ENCODE measurements at regions not wholly inside any gene's neighbourhood (a gene's known extent, or its start where the extent isn't known, plus 50 kb on each side); places are given as distances from the start of the nearest gene placed in this dataset.
"Not testable (repeated sequence)": the region's sequence is repeated elsewhere in the genome, so short reads cannot be mapped to it uniquely, and the experiment has no call there.

DNA sequence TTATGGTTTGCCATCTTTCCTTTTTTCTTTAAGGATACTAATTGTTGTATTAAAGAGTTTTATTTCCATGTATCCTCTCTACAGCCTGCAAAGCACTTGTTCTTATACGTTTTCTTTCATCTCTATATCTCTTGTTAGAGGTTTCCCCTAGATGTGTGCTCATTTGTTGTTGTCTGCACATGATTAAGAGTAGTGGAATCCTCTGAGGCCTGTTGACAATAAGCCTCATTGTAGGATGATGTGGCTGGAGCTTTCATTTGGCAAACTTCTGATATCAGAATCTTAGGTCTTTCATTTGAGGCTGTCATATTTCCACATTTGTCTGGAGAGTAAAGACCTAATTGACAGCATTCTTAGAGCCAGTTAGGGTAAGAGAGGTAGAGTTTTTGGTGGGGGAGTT lies 506.0 kb downstream of the DIPK2A start:
- no peak for DNase-seq

DNA sequence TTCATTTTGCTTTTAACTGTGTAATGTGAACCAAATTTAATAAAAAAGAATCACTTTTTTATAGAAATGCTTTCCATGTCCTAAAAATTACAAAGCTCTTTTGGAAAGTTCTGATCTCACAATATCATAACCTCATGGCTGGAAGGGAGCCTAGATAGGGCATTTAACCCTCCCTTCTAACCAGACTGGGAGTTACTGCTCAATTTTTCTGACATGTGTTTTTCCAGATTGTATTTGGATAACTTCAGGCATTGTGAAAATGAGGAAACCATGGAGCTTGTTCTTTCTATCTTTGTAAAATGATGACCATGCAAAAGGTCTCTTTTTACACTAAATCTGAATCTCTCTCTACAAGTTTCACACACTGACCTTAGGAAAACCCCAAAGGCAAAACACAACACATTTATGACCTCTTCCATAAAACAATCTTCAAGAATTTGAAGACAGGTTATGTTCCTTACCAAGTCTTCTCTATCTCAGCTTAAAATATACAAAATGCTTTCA lies 508.8 kb downstream of the DIPK2A start:
- no peak for DNase-seq

DNA sequence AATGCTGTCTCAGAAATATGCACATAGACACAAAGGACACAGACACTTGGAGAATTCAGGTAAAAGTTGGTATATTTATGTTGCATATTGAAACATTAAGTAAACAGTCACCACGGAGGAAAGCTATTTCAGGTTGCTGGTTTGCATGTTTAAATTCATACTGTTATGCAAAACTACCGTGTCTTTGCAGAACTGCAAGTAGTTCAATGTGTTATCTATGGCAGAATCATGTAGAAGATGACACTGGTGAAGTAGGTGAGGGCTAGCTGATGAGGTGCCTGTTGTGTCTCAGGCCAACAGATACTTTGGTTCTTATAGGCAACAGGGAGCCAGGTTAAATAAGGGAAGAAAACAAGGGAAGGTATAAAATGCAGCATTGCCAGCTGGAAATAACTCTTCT lies 511.3 kb downstream of the DIPK2A start:
- no peak for DNase-seq

DNA sequence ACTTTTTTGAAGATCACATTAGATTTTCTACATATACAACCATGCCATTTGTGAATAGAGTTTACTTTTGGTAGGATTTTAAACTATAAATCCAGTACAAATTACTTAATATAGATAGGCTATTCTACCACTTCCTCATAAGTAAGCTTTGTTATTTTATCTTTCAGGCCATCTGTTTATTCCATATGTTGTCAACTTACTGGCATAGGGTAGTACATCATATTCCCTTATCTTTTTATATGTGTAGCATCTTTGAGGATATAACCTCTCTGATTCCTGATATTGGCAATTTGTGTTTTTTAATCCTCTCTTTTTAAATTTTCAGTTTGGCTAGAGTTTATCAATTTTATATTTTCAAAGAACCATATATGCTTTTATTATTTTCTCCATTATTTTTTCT lies 515.4 kb downstream of the DIPK2A start:
- DNase-seq = no peak

DNA sequence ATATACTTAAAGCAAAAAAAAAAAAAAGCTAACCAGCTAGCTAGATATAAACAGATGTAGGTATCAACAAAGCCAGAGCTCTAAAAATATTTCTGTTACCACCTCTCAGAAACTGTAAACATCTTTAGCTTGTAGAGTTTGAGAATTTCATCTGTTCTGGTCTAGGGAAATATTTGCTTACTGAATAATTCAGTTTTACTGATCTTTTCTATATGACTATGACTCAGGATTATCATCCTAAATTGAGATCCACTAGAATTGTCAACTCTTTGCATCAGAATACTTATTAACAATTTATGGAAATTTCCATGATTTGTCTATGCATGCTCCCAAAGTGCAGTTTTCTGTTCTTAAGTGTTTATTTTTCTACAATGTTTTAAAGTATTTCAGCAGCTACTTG lies 517.3 kb downstream of the DIPK2A start:
- no peak for DNase-seq

DNA sequence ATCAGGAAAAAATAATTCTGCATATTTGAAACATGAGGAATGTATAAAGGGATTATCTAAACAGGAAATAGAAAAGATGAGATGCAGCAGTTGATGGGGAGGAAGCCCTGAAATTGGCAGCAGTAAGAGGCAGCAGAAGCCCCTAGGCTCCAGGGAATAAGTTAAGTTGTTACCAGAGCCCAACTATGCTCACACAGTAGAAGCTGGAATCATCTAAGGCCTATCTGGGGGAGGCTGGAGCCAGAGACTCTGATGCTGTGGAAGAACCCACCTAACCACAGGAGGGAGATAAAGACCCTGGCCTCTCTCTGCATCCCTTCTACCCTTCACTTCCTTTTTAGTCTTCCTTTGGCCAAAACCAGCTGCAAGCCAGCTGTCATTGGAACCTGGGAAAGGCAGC lies 519.7 kb downstream of the DIPK2A start:
- DNase-seq = no peak

DNA sequence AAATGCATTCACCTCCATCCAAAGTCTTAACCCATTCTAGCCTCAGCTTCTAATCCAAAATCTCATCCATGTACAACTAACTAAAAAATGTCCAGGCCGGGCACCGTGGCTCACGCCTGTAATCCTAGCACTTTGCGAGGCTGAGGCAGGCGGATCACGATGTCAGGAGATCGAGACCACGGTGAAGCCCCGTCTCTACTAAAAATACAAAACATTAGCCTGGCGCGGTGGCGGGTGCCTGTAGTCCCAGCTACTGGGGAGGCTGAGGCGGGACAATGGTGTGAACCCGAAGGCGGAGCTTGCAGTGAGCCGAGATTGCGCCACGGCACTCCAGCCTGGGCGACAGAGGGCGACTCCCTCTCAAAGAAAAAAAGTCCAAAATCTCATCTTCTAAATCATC lies 523.0 kb downstream of the DIPK2A start:
- DNase-seq = not testable (repeated sequence)

DNA sequence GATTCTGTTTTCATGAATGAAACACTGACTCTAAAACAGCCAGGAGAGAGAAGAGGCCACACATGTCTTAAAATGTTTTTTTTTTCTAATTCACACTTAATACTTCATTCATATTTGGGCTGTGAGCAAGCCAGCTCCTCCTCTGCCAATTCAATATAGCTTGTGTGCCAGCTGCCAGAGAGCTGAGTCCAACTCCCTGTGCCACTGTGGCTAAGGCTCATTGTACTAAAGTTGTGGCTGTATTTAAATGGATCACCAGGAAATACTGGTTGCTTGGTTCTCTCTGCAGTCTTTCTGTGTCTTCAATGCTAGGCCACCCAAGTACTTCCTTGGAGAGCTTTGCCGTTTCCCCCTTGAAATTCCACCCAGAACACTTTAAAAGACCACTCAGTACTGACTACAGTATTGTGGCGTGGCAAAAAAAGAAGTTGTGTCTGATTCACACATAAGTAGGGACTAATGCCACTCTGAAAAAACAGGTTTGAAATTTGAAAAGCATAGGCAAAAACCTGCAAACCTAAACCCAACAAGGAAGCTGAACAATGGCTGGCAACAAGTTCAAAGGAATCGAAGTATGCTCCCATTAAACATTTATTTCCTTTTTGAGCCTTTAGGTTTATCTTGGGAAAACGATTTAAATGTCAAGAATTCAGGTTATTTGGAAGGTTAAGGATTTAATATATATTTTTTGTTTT lies 524.7 kb downstream of the DIPK2A start:
- no peak for DNase-seq

DNA sequence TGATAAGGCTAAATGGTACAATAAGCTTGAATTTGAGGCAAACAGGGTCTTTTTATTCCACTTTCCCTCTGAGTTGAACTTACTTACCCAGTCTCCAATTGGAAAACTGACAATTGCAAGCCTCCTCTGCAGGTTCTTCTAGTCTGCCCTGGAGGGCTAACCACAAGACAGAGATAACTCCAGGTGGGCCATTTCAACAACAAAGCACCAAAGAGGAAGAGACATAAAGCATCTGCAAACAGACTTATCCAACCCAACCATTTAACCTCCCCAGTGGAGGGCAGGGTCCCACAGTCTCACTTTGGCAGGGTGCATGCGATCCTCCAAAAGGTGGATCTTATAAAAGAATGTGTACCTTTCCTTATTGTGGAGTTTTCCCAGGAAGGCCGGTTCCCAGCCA lies 525.8 kb downstream of the DIPK2A start:
- DNase-seq = no peak

DNA sequence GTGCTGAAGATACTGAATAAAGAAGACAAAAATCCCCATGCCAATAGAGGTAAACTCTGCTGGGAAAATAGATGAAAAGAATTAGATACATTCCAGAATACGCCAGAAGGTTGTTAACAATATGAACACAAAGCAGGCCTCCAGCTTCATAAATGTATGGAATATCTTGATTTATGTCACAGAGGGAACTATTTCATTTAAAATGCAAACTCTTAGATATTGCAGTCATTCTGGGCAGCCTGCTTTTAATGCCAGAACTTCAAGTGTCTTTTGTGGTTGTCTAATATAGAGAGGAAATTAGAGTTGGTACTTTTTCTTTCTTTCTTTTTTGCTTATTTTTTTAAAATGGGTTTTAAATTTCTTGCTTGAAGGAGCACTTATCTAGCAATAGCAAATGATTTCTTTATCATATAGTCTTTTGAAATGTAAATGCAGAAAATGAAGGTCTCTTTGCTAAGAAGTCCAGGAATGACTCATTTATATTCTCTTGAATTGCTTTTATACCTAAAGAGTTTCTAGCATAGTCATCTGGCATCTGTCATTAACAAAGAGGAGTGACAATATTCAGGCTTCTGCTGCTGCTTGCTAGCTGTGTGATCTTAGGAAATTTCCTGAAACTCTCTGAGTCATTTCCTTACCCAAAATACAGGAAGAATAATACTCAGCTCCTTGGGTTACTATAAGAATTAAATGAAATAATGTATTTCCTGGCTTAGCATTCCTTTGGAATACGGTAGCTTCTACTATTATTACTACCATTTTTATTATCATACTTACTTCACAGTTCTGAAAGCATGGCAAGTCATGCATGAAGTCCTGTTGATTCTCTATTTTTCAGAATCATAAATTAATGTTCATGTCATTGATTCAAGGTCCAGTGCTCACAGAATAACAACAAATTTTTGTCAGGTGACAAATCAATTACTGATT lies 527.6 kb downstream of the DIPK2A start:
- no peak for DNase-seq

DNA sequence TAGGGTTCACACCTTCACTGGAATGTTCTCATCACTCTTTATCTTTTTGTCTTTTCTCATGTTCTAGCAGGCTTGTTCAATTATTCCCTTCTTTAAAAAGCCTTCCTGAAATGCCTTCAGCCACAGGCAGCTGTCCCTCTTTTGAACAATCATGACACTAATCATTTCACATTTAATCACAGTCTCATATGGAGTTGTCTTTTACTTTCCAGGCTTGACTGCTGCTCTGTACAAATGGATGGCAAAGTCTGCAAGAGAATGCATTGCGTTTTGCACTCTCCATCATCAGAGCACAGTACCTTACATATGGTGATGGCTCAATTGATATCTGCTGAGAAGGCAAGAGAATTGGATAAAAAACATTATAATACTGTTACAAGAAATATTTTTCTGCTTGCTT lies 529.8 kb downstream of the DIPK2A start:
- no peak for DNase-seq

DNA sequence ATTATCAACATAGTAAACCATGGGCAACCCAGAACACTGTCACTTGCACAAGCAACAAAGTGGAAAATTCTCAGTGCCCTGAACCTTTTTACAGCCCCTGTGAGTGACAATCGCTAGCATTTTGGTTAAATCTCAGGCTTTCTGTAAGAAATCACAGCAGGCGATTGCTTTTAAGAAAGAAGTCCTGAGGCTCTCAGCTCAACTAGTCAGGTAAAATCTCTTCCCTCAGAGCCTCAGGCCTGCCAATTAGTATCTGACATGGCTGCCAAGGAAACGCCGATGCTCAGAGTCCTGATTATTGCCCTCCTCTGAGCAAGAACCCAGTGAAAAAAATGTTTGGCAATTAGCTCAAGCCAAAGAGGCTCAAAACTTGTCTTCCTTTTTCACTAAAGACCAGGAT lies 530.8 kb downstream of the DIPK2A start:
- DNase-seq = no peak

DNA sequence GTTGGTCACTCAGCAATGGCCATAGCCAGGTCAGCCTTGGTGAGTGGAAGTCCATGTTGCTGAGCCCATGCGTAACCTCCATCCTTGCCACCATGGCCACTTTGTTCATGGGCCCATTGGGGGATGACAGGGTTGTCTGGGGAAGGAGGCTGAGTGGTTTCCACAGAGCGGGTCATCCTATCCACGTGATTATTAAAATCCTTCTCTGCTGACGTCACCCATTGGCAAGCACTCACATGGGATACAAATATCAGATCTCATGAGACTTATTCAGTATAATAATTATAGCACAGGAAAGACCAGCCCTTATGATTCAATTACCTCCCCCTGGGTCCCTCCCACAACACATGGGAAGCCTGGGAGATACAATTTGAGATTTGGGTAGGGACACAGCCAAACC lies 534.8 kb downstream of the DIPK2A start:
- DNase-seq = not testable (repeated sequence)

DNA sequence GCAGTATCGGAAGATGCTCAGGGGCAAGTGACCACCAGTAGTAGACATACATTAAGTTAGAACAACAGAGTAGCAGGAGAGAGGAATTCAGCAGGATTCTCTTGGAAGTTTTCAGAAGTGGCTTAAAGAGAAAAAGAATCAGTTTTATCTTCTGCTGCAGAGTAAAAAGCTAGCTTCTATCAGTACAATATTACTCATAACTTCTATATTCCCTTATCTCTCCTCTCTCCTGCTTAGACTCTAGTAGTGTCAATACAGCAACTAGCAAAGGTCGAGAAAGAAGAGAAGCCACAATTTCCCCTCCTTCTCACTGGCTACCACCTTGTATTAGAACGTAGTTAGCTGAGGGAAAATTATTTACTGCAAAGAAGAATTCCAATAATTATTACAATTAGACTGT lies 539.7 kb downstream of the DIPK2A start:
- no peak for DNase-seq

DNA sequence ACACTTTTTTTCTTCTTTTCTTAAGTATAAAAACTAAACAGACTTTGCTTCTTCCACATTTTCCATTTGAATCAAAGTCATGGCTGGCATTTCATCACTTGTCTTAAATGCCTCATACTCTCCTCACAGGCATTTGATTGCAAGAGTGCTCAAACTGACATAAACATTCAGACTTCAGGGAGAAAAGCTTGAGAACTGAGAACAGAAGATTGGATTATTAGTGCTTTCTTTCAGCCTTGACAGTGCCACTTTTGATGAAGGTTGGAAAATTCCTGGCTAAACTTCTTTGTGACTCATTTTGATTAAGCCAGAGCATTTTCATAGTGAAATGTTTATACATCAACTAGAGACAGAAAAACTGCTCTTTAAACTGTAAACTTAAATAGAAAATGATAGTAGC lies 544.4 kb downstream of the DIPK2A start:
- no peak for DNase-seq

DNA sequence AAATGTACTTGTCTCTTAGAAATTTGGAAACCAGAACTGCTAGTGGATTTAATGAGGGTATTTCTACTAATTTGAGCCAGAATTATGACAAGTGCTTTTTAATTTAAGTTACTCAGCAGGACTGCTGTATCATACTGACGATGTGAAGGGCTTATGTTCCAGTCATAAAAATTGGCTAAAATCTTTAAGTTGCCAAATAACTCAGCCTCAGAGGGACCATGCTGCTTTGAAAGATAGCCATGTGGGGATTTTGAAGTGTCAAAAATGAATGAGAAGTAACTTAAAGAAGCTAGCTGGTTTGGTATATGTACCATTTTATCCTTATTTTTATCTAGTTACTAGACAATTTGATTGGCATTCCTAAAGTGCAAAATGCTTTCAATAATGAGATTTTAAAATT lies 545.0 kb downstream of the DIPK2A start:
- DNase-seq = no peak

DNA sequence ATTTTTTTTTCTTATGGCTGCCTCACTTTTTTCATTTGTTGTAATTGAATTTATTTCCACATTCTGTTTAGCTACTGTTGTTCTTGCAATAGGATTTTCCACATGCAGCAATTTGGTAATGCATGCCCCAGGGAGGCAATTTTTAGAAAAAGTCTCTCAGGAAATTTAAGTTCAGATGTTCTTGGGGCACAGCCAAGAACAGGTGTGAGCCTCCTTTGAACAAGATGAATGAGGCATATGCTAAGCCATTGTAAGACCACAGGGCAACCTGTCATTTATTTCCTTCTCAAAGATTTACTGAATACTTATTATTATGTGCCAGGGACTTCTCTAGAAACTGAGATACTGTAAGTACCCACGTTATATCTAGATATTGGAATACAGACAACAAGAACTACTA lies 549.5 kb downstream of the DIPK2A start:
- no peak for DNase-seq

DNA sequence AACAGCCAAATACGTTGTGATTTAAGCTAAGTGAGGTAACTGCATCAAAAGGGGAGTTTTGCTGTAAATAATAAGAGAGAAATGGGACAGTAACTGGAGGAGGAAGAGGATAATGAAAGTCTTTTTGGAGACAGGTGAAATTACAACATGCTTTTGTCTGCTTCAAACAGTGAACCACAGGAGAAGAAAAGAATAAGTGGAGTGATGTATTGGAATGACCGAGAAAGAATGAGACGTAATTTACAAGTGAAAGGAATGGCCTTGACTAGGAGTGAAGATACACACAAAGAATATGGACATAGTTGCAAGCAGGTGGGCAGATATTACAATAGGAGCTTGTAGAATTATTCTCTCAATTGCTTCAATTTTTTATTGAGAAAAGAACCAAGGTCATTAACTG lies 550.8 kb downstream of the DIPK2A start:
- DNase-seq = no peak

DNA sequence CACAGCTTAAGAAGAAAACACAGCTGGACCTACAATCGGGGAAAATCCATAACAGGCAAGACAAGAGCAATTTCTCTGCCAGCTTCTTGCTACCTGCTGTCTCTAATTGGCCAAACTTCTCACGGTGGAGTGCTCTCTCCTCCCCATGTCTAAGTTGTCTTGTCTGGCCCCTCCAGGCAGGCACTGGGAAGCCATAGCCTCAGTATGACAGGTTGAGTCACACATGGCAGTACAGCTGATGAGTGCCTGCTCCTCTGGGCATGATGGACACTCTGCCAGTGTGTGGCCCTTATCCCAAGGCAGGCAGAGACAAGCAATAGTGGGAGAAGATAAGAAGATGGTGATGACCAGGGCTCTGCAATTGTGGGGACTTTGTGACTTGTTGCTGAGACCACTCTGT lies 551.8 kb downstream of the DIPK2A start:
- DNase-seq = no peak

DNA sequence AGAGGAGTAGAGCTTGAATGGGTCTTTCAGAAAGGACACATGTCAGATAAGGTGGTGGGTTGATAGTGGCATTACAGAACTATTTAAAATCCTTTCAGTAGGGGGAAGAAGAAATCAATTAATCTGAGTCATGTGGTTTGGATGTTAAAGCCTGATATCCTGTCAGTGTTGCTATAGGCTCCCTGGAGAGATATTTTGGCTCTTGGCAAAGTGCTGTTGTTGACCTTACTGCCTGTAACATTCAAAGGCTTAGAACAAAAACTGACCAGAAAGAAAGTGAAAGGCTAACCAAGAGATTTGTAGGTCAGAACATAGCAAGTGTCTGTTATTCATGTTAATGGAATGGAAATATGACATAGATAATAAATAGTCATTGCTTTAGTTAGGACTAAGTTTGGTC lies 552.9 kb downstream of the DIPK2A start:
- no peak for DNase-seq

DNA sequence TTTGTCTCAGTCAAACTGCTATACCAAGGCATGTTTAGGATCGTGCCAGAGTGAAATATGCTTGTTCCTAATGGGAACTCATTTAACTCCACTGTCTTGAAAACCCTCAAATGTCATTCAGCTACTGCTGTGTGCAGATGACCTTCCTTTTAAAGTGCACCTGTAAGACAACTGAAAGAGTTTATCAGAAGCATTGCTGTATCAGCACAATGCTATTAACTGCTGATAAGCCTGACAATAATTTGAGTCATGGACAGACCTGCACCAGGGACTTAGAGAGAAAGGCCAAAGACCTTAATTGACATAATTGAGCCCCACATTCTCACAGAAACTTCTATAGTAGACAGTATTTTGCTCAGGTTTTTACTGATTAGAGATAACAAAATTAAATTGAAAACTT lies 557.9 kb downstream of the DIPK2A start:
- DNase-seq = no peak

DNA sequence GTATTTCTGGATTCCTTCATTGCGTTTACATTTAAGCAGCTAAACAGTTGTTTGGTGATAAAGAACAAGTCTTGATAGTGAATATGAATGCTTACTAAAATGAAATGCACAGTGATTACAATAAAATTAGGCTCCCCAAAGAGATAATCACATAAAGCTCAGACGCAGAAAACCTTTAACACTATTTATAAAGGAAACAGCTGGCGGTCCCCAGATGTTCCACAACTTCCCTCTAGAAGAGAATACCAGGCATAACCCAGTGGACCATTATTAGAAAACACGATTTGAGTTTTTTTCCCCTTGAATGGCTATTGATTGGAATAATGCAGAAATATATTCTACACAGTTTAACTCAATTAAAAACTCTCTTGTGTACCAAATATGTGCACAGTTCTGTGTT lies 573.2 kb downstream of the DIPK2A start:
- DNase-seq = no peak

DNA sequence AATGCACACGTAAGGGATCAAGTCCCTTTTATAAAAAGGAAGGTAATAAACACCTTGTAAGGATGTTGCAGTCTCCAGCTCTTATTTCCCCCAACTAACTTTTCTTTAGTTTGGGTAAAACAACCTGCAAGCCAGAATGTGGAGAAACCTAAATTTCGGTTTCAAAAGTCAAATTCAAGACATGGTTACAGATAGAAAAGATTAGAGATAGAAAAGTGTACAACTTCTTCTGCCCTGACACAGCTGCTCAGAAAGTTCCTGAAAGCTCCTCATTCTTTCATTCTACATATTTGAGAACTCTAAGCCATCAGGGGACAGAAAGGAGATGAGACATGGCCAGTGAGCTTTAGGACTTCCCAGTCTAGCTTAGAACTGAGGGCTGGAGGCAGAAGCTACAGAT lies 574.9 kb downstream of the DIPK2A start:
- no peak for DNase-seq

DNA sequence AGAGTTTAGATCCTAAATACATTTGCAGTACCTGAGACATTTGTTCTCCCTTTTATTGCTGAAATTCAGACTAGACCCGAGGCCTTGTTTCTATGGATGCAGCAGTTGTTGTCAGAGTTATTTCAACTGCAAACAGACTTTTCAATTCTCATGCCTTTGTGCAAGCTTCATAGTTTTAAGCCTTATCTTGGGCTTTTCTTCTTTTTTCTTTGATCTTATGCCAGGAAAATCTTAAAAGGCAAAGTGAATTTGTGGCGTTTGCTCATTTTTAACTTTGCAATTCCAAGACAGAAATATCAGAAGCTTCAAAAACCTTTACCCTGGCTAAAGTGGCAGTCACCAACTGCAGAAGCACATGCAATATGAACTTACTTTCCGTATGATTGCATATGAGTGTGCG lies 576.7 kb downstream of the DIPK2A start:
- DNase-seq = no peak

All from SHP77 treated with DMSO at 0.1 percent for 48 hours (cell line).